ENCODE measurements at regions not wholly inside any gene's neighbourhood (a gene's known extent, or its start where the extent isn't known, plus 50 kb on each side); places are given as distances from the start of the nearest gene placed in this dataset.
A peak's percentile ranks its signal among the peaks of the same experiment; 100 is the strongest.

DNA sequence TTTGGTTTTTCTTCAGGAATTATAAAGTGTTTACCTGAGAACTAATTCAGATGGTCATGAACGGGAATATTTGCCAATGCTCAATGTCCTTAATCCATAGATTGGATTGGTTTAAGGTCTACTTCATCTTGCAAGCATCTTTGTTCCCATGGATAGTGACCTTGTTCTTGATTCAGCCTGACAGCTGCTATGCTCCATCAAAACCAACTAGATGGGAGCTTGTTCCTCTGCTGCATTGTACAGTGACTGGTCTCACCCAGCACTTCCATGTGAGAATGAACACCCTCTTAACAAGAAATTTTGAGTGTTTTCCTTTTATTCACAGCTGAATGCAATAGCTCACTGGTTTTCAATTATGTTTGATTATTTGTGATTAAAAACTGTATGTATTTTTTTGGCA lies 312.6 kb upstream of the ACTBL2 start:
- DNase-seq (ENCODE audit: low spot score), result no peak

DNA sequence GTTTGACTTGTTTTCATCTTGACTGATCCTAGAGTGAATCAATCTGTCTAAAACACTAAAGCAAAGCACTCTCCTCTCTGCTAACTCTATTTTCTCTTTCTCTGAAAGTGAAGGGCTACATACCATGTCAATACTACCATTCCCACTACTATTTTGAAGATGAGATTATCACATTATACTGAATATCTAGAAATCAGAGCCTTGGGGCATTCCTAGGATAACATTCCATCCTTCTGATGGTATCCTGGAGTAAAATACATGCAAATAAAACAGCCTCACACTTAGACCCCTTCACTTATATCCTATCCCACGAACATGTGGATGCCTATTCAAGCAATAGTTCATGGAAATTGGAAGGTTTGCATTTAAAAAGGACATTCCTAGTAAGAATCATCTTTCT lies 309.3 kb upstream of the ACTBL2 start:
- no peak for DNase-seq (ENCODE audit: low spot score)

DNA sequence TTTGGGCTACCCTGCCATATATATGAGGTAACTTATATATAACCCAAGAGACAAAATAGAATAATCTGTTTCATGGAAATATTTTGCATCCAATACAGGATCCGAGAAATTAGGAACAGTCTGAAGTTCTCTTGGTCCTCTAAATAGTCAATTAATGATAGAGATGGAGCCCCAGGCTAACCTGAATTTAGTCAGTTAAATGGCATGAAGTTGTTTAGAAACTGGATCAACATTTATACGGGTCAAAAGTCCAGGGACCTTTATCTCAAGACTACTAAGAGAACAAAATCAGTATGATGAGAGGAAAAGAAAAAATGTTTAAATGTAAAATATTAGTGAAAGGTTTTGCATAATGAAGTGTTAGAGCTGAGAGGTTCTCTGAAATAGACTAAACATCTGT lies 303.3 kb upstream of the ACTBL2 start:
- DNase-seq (ENCODE audit: low spot score), result no peak

DNA sequence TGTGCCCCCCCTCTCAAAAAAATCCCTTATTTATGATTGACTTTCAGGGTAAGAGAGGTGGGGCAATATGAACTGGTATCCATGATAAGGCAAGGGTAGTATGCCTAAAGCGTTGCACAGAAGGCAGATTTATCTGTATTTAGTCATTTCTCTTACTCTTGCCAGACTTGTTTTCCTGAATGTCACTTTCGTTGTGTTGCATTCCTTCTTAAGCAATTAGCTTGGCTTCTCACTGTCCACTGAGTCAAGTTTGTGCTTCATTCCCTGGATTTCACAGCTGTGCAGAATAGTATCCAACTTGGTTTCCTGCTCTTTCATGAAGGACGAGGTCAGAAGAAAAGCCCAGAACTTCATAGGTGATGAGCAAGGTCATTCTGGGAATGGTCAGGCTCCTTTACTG lies 301.5 kb upstream of the ACTBL2 start:
- DNase-seq (ENCODE audit: low spot score), result no peak

DNA sequence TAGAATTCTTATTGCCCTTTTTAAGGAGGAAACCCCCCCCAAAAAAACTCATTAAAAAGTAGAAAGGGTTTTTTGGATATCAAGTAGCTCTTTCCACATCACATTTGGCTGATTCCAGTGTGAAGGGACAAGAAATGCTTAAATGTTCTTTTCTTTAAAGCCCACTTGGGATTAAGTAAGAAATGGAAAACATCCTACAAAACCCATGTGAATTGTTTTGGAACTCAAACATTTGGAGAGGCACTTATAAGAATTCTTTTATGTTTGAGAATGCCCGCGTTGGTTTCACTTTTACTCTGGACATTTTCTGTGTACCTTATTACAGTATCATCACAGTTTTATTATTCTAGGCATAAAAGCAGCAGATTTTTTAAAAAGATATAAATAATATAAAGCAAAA lies 301.1 kb upstream of the ACTBL2 start:
- DNase-seq (ENCODE audit: low spot score), result no peak

DNA sequence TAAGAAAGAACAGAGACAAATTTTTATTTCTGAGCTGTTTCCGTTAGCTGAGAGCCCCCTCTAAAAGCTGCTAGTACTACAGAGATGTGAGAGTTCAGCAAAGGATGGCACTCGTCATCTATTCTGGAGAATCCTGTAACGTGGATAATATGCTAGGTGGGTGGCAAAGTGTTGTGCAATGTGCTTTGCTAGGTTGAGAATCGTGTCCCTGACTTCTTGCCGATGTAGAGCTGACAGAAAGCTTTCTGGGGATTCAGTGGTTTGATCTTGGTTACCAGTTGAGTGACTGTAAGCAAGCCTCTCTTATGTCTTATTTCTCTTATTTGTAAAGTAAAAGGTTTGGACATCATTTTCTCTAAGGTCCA lies 298.3 kb upstream of the ACTBL2 start:
- no peak for DNase-seq (ENCODE audit: low spot score)

DNA sequence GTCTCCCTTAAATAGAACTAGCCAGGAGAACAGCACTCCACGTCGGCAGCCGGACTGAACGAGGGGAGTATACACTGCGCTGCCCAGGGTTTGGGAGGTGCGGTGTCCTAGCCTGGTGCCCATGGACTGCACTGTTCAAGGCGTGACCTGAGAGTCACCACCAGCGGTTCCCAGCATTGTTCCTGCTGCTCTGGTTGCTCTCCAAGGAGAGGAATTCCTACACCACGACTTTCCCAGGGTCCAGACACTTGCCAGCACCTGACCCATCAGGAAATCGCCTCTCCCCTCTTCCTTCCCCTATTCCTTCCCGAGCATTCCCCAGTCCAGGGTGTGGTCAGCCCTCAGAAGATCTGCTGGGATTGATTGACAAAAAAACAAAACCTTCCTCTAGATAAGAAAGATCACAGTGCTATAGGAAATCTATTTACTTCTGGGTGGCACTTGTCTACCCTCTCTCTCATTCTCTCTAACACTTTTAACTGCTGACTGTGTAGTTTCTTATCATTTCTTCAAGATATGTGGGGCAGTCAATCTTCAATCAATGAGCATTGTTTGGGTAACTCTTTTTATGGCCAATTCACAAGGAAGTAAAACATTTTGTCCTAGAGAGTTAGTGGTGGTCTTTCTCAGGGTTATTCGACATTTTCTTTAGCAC lies 297.8 kb upstream of the ACTBL2 start:
- DNase-seq (ENCODE audit: low spot score), result no peak

DNA sequence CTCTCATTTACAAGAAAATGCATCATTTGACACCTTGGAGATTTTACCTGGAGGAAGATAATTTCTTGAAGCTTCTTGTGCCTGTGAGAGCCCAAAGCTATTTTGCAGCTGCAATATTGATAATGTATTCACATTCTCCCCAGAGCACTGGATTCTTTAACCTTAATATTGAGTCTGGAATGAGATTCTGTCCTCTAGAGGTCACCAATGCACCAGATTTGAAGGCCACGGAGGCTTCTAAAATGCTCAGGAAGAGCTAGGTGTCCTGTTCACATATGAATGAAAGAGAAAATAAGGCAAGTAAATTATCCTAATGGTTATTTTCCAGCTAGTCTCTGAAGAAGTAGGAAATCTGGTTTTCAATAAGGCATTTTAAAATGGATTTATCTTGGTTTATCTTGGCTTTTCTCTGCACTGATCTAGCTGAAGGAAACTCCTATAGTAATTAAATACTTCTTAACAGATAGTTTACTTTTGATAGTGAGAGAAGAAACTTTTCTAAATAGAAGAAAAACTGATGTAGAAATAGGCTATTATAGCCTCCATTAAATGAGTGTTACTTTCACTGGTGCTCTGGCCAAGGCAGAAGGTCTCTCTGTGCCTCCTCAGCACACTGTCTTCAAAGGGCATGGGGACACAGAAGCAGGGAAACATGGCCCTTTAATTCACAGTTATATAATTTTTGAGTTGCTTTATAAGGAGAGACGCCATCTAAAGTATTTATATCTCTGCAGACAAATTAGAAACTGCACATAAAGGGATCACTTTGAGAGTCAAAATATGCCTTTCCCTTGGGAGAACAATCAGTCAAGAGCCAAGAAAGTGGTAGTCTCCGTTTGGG lies 297.0 kb upstream of the ACTBL2 start:
- peak; percentile 82 for DNase-seq (ENCODE audit: low spot score)

DNA sequence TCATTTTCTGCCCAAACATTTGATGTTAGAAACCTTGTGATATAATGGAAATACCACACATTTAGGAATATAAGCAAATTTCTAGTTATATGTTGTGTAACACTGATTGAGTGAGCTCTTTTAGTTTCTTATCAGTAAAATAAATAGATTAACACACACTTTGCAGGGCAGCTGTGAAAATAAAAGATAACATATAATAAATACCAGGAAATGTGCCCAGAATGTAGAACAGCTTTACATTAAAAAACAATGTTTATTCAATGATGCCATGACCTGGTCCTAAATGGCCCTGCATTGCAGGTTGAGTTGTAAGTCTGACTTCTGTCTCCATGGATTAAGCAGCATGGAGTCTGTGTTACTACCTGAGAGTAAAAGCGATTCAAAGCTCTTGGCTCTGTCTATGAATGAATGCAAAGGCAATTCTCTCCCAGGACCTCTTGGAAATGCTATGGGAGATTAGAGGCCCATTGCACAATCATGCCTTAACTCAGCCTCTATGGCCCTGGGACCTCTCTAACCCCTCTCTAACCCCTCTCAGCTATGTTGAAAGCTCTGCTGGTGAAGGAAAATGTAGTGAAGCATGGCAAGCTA lies 296.0 kb upstream of the ACTBL2 start:
- DNase-seq (ENCODE audit: low spot score), result no peak

DNA sequence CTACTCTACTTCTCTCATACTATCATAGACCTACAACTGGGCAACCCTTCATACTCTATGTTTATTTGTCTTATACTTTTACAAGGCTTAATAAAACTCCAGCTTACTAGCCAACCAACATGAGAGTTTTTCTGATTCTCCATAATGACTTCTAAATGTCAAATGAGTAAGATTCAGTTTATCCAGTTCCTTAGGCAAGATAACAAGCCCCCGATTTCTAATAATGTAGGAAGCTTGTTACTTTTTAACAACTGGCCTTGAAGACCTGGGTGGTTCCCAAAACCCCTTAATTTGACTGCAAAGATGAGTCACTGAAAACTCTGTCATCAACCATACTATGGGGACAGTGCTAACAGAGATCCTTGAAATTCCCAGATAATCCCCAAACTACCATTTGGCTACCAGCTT lies 294.6 kb upstream of the ACTBL2 start:
- DNase-seq (ENCODE audit: low spot score), result no peak

DNA sequence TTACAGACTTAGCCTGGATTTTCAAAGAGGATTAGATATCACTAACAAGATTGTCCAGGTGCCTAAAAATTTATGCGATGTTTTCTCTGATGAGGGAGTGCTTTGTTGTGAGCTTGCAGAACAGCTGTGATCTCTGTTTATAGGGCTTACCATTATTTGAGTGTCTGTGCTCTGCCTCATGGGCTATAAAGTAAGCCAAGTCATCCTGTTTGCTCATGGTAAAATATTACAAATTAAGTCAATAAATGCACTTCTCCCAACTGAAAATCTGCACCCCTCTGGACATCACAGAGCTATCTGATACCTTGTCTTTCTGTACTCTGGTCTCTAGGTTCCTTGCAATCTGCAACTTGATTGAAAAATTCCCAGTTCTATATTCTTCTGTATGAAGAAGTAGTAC lies 293.4 kb upstream of the ACTBL2 start:
- no peak for DNase-seq (ENCODE audit: low spot score)

DNA sequence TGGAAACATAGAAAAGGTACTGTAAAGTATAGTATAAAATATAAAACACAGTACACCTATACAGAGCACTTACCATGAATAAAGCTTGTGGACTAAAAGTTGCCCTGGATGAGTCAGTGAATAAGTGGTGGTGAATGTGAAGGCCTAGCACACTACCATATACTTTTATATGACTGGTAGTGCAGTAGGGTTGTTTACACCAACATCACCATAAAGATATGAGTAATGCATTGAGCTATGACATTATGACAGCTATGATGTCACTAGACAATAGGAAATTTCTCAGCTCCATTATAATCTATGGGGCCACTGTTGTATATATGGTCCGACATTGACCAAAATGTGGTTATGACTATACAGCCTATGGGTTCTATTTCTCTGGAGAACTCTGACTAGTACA lies 291.8 kb upstream of the ACTBL2 start:
- DNase-seq (ENCODE audit: low spot score), result no peak

DNA sequence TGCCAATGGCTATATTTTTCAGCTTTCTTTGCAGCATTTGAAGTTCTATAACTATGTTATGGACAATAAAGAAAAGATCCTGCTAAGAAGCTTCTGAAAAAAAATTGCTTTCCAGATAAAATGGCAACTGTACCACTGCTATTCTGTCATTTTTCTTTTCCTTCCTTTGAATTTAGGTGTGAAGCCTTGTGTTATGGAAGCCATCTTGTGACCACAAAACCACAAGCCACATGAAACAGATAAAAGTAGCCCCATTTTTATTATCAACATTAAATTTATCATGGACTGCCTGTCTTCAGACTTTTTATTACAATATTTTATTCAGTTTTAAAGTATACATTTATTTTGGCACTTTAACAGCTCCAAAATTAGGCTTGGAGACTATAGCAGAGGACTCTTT lies 289.9 kb upstream of the ACTBL2 start:
- DNase-seq (ENCODE audit: low spot score), result no peak

DNA sequence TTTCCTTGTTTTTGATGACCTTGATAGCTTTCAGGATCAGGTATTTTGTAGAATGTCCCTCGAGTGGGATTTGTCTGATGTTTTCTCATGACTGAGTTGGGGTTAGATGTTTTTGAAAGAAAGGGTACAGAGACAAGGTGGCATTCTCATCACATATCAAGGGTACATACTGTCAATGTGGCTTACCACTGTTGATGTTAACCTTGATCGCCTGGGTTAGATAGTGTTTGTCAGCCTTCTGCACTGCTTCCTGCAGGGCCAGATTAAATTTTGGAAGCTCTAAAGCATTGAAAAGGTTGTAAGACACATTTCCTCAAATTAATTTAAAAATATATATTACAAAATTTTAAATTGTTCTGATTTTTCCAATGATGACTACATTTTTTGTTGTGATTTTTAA lies 287.4 kb upstream of the ACTBL2 start:
- no peak for DNase-seq (ENCODE audit: low spot score)

DNA sequence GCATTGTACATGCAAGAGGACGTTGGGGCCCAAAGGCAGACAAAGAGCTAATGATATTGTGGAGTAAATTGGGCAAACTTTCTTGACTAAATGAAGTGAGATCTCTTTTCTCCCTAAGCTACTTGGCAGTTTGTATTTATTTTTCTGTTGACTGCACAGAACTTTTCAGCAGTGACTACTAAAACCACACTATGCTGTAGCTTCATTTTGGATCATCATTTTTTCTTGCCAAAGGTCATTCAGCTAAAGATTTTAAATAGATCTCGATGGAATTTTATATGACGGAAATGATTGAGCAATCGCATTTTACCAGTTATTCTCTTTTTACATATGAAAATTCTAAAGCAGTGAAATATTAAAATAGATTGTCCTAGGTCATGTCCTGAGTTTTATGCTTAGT lies 286.1 kb upstream of the ACTBL2 start:
- DNase-seq (ENCODE audit: low spot score), result no peak

DNA sequence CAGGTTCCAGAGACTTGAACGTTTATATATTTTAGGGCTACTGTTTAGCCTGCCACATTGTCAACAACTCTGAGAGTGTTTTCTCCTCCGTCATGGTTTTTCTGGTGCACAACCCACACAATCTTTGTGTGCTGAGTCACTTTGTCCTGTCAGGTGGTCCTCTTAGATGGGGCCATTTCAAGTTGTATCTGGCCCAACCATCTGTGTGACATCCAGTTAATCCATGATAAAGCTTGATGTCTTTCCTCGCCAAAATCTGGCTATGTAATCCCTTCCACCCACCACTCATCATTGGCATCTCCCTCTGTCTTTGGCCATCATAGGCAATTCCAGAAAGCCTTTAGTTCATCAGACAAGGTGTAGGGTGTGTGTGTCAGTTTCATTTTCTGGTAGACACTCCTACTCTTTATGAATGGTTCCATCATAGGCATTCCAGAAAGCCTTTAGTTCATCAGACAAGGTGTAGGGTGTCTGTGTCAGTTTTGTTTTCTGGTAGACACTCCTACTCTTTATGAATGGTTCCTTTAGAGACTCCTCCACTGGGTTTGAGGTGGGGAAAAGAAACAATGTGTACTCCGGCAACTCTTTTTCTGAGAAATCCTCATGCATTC lies 282.0 kb upstream of the ACTBL2 start:
- DNase-seq (ENCODE audit: low spot score), result no peak

DNA sequence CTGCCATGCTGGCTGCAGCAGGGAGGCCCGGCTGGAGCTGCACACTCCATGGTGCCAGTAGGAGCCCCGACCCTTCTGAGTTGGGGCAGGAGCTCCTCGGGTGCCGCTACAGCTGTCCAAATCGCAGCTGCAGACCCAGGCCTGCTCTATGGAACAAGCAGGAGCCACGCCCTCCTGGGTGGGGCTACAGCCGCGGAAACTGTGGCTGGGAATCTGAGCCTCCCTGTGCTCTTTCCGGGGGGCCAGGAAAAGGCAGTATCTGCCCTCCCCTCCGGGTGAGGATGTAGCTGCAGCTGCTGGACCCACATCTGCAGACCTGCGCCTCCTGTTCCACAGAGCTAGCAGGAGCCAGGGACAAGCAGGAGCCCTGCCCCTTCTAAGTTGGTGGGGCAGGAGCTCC lies 278.9 kb upstream of the ACTBL2 start:
- DNase-seq (ENCODE audit: low spot score), result no peak

DNA sequence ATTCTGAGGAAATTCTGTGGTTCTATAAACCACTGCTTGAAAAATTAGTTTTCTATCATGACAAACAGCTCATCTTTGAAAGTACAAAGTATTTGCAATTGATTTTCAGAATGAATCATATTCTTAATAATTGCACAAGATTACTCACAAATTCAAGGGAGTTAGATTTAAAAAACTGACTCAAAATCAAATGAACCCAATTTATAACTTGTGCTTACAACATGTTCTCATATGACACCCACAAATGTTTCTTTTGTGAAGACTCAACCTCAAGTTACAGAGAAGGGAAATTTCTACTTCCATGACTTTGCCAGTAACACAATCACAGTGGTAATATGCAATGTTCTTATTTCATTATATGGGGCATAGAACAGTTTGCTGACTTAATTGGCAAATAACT lies 272.0 kb upstream of the ACTBL2 start:
- no peak for DNase-seq (ENCODE audit: low spot score)

DNA sequence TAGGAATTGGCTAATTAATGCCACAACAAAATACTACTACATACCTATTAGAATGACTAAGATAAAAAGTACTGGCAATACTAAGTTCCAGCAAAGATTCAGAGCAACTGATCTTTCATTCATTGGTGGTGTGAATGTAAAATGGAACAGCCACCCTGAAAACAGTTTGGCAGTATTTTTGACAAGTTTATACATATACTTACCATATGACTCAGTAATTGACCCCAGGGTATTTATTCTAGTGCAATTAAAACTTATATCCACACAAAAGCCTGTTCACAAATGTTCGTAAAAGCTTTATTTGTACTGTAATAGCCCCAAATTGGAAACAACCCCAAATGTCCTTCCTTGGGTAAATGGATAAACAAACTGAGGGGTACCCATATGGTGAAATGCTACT lies 270.8 kb upstream of the ACTBL2 start:
- DNase-seq (ENCODE audit: low spot score), result no peak

DNA sequence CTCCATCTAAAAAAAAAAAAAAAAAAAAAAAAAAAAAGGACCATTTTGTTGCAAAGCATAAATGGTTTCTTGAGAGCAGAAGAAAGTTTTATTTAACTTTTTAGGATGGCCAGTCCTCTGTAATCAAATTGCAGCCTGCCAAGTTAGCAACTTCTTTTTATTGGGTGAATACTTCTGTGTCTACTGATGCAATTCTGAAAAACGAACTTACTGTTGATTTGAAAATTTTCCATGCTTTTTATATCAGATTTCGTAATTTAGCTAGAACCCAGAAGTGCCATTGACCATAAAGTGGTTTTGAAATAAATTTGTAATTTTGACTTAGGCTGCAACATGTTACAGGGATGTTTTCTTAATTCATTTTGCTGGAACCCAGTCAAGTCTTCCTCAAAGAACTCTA lies 269.1 kb upstream of the ACTBL2 start:
- no peak for DNase-seq (ENCODE audit: low spot score)

DNA sequence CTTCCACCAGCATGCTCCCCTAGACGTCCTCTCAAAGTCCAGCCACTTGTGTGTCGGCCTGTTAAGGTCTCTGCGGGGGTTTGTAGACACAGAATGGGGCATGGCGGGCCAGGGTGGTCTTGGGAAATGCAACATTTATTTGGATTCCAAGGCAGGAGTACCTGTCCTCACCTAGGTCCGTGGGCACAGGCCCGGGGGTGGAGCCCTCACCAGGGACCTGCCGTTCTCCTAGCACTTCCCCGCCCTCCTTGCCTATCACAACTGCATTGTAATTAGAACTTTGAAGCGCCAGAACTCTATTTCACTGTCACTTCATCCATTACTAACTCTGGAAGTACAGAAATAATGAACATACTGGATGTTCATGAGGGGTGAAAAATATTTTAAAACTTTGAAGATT lies 268.3 kb upstream of the ACTBL2 start:
- no peak for DNase-seq (ENCODE audit: low spot score)

DNA sequence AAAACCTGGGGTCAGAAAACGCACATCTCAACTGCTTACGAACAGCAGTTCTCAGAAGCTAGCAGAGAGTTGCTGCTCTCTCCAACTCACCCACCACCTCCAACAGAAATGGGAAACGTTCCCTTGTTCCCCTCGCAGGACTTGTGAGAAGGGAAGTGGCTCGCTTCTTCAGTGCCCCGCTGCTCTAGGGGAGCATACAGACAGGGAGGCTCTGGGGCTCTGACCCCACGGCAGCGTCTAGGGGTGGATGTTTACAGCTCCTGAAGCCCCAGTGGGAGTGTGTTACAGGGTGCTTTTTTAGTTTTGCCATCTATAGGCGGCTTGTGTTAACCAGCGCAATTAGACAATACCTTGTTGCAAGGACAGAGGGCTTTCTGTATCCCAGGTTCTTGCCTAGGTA lies 267.7 kb upstream of the ACTBL2 start:
- DNase-seq (ENCODE audit: low spot score), result no peak

DNA sequence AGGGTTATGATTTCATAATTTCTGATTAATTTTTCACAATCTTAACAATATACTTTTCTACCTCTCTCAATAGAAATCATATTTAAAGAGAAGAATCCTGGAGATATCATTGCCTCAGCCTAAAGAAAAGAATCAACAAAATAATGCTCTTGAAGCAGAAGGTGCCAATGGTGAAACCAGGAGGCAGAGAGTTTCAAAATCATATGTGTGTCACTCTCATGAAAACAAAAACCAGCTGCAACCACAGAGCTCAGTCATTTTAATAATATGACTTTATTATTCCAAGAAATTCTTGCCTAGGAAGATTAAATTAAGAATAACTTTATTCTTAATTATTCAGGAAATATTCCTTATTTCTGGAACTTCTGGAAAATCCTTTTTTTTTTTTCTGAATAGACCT lies 266.8 kb upstream of the ACTBL2 start:
- no peak for DNase-seq (ENCODE audit: low spot score)

Data from pons (tissue), 1 donor.